ENCODE measurements at regions not wholly inside any gene's neighbourhood (a gene's known extent, or its start where the extent isn't known, plus 50 kb on each side); places are given as distances from the start of the nearest gene placed in this dataset.

GRCh38 chr5:96084874-96085506 lies 123.3 kb upstream of the ELL2 start:
- H3K27ac ChIP-seq: peak overlapping the region; percentile 62
- no peak for DNase-seq (ENCODE audit: low read depth, low spot score)

- H3K27ac ChIP-seq: no peak overlapping the region
- DNase-seq (ENCODE audit: low read depth, low spot score): no peak
Observed at GRCh38 chr5:96083361-96083881, 121.8 kb upstream of the ELL2 start.

- no peak for DNase-seq (ENCODE audit: low read depth, low spot score)
- H3K27ac ChIP-seq: peak overlapping the region; percentile 98
Observed at GRCh38 chr5:96081276-96081858, 119.7 kb upstream of the ELL2 start.

- peak overlapping the region; percentile 98 for H3K27ac ChIP-seq
- DNase-seq (ENCODE audit: low read depth, low spot score): peak; percentile 64
Observed at GRCh38 chr5:96080557-96080956, 118.9 kb upstream of the ELL2 start.

GRCh38 chr5:96079962-96080361 lies 118.3 kb upstream of the ELL2 start:
- peak overlapping the region; percentile 98 for H3K27ac ChIP-seq
- no peak for DNase-seq (ENCODE audit: low read depth, low spot score)

DNA sequence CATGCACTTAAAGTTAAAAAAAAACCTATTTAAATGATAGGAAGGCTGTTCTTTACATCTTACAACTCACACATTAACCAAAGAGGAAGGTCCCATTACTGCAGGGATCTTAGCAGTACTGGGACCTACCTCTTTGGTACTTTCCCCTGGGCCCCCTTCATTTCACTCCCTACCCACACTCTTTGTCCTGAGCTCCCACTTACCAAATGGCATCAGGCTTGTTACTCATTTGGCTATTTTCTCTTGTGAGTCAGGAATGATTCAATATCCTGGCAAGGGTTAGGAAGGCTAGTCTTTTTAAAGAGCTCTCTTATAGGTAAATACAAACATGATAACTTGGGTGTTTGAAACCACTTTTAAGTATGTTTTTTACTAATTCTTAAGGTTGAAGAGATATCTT lies 117.4 kb upstream of the ELL2 start:
- DNase-seq (ENCODE audit: low read depth, low spot score): peak; percentile 81
- H3K27ac ChIP-seq: peak overlapping the region; percentile 98

- no peak for DNase-seq (ENCODE audit: low read depth, low spot score)
- peak overlapping the region; percentile 98 for H3K27ac ChIP-seq
Observed at GRCh38 chr5:96076451-96076850, 114.8 kb upstream of the ELL2 start.

DNA sequence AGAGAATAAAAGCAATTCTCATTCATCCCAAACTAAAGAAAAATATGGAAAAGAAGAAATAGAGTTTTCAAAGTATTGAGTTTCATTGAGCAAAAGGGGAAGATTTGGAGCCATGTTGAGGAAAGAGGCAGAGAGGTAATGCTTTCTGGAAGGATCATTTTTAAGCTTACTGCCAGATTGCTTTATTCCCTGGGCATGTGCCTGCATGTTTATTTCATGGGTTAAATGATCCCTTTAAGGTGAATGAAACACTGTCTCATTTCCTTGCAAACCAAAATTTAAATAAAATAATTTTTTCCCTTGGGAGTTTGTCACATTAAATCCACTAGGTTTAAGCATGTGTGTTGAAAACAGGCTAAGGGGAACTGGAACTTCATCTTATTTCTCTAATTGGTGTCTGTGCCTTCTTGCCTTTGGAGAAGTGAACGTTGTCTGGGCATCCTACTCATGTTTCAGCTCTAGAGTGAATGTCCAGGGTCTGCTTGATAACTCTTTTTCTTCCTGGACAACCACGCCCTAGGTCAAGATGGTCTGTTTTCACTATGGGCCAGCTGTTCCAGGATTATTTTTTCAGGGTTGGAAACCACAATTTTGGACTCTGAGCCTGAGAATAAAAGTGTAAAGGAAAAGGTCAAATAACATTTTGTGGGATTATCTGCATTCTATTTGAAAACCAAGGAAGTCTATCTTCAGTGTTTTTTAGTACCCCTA lies 114.1 kb upstream of the ELL2 start:
- peak; percentile 14 for DNase-seq (ENCODE audit: low read depth, low spot score)

GRCh38 chr5:96074870-96075269 lies 113.2 kb upstream of the ELL2 start:
- H3K27ac ChIP-seq: peak overlapping the region; percentile 98
- no peak for DNase-seq (ENCODE audit: low read depth, low spot score)

More for the DNA sequence above, 114.1 kb upstream of the ELL2 start:
- peak overlapping the region; percentile 98 for H3K27ac ChIP-seq

- H3K27ac ChIP-seq: peak overlapping the region; percentile 98
- DNase-seq (ENCODE audit: low read depth, low spot score): no peak
Observed at GRCh38 chr5:96074460-96074859, 112.8 kb upstream of the ELL2 start.

- no peak for DNase-seq (ENCODE audit: low read depth, low spot score)
Observed at GRCh38 chr5:96072791-96073165, 111.1 kb upstream of the ELL2 start.

GRCh38 chr5:96072138-96072790 lies 110.6 kb upstream of the ELL2 start:
- no peak overlapping the region for H3K27ac ChIP-seq
- no peak for DNase-seq (ENCODE audit: low read depth, low spot score)

More at GRCh38 chr5:96072791-96073165, 111.1 kb upstream of the ELL2 start:
- H3K27ac ChIP-seq: no peak overlapping the region

DNA sequence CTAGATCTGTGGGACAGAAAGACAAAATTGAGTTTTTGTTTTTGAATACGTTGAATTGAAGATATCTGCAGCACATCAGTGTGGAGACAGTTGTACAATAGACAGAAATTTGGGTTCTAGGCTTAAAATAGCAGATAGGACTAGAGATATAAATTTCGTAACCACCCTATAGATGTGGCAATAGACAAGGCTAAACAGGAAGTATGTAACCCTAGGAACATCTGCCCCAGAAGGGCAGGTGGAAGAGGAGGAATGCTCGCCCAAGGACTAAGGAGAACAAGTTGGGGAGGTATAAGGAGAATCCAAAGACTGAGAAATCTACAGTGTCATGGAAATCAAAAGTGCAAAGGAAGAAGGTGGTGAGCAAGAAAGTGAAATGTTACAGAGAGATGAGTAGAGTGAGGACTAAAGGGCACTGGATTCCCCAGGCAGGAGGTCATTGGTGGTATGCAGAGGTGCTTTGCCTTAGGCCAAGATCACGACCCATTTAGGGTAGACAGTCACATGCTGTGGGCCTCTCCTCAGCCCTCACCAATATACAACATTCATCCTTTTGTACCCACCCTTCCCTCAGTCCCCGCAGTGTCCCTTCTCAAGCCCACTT lies 109.1 kb upstream of the ELL2 start:
- H3K27ac ChIP-seq: peak overlapping the region; percentile 16
- no peak for DNase-seq (ENCODE audit: low read depth, low spot score)

- H3K27ac ChIP-seq: peak overlapping the region; percentile 96
- peak; percentile 73 for DNase-seq (ENCODE audit: low read depth, low spot score)
Observed at GRCh38 chr5:96067894-96068614, 106.4 kb upstream of the ELL2 start.

GRCh38 chr5:96067251-96067650 lies 105.6 kb upstream of the ELL2 start:
- H3K27ac ChIP-seq: peak overlapping the region; percentile 96
- no peak for DNase-seq (ENCODE audit: low read depth, low spot score)

GRCh38 chr5:96066386-96066719 lies 104.7 kb upstream of the ELL2 start:
- DNase-seq (ENCODE audit: low read depth, low spot score): no peak
- peak overlapping the region; percentile 96 for H3K27ac ChIP-seq

- DNase-seq (ENCODE audit: low read depth, low spot score): no peak
- H3K27ac ChIP-seq: peak overlapping the region; percentile 96
Observed at GRCh38 chr5:96065685-96066385, 104.2 kb upstream of the ELL2 start.

- no peak for DNase-seq (ENCODE audit: low read depth, low spot score)
Observed at GRCh38 chr5:96064877-96065276, 103.2 kb upstream of the ELL2 start.

GRCh38 chr5:96062836-96063235 lies 101.2 kb upstream of the ELL2 start:
- no peak for DNase-seq (ENCODE audit: low read depth, low spot score)
- H3K27ac ChIP-seq: no peak overlapping the region

More at GRCh38 chr5:96064877-96065276, 103.2 kb upstream of the ELL2 start:
- peak overlapping the region; percentile 96 for H3K27ac ChIP-seq
